Loucy (cell line): ENCODE measurements at regions not wholly inside any gene's neighbourhood (a gene's known extent, or its start where the extent isn't known, plus 50 kb on each side); places are given as distances from the start of the nearest gene placed in this dataset.

Experiments
- EZH2phosphoT487 ChIP-seq: fragments of 200-600 bp; IDR thresholded peaks from 2 replicates; pipeline ENCODE4 v1.6.1; 2018; ENCODE audit warnings: antibody characterized with exemption, mild to moderate bottlenecking, moderate library complexity, borderline replicate concordance
- TF ChIP-seq, protein P1 (sequence below): fragments of 200-600 bp; sonication (generic); conservative IDR thresholded peaks from 2 replicates; pipeline ENCODE4 v1.5.1; 2014; ENCODE audit warnings: mild to moderate bottlenecking, antibody characterized with exemption, low read length

DNA sequence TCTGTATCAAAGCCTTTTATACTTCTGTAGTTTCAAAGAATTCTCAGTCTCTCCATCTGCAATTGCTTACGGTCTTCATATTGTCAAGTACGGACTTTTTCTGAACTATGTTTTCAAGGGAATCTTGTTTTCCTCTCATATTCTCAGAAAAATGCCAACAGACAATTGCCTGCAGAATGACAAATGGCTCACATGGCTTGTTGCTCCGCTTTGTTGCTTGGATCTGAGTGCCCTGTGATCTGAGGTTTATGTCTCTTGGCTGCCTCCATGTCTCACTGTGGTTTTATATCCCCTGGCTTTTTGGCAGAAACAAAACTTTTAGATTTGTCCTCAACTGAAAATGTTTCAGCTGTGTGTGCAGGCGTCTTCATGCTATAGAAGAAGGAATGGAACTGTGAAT is 285.4 kb upstream of the CHD6 start:
- TF ChIP-seq EZH2phosphoT487, result no peak
- TF ChIP-seq, protein P1, sequence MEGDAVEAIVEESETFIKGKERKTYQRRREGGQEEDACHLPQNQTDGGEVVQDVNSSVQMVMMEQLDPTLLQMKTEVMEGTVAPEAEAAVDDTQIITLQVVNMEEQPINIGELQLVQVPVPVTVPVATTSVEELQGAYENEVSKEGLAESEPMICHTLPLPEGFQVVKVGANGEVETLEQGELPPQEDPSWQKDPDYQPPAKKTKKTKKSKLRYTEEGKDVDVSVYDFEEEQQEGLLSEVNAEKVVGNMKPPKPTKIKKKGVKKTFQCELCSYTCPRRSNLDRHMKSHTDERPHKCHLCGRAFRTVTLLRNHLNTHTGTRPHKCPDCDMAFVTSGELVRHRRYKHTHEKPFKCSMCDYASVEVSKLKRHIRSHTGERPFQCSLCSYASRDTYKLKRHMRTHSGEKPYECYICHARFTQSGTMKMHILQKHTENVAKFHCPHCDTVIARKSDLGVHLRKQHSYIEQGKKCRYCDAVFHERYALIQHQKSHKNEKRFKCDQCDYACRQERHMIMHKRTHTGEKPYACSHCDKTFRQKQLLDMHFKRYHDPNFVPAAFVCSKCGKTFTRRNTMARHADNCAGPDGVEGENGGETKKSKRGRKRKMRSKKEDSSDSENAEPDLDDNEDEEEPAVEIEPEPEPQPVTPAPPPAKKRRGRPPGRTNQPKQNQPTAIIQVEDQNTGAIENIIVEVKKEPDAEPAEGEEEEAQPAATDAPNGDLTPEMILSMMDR, result no peak
